ENCODE measurements at regions not wholly inside any gene's neighbourhood (a gene's known extent, or its start where the extent isn't known, plus 50 kb on each side); places are given as distances from the start of the nearest gene placed in this dataset.
"Not testable (repeated sequence)": the region's sequence is repeated elsewhere in the genome, so short reads cannot be mapped to it uniquely, and the experiment has no call there.

- FAIRE-seq (no peak), DNase-seq (ENCODE audit: insufficient read length, low spot score) (no peak)
These were observed 51.1 kb upstream of the ROPN1 start for GRCh38 chr3:124043023-124043422.

GRCh38 chr3:124044956-124045355 is 53.0 kb upstream of the ROPN1 start:
- no peak for FAIRE-seq

GRCh38 chr3:124048967-124049798 is 57.3 kb upstream of the ROPN1 start:
- no peak for FAIRE-seq

More at GRCh38 chr3:124044956-124045355, 53.0 kb upstream of the ROPN1 start:
- DNase-seq (ENCODE audit: insufficient read length, low spot score): no peak

GRCh38 chr3:124051636-124052035 is 59.7 kb upstream of the ROPN1 start:
- FAIRE-seq (no peak), DNase-seq (ENCODE audit: insufficient read length, low spot score) (no peak)

More at GRCh38 chr3:124048967-124049798, 57.3 kb upstream of the ROPN1 start:
- no peak for DNase-seq (ENCODE audit: insufficient read length, low spot score)

GRCh38 chr3:124053871-124054270 is 61.9 kb upstream of the ROPN1 start:
- FAIRE-seq: no peak
- DNase-seq (ENCODE audit: insufficient read length, low spot score): no peak

GRCh38 chr3:124056846-124057245 is 64.9 kb upstream of the ROPN1 start:
- no peak for FAIRE-seq
- no peak for DNase-seq (ENCODE audit: insufficient read length, low spot score)

GRCh38 chr3:124057420-124057819 is 65.5 kb upstream of the ROPN1 start:
- FAIRE-seq (no peak), DNase-seq (ENCODE audit: insufficient read length, low spot score) (no peak)

- no peak for DNase-seq (ENCODE audit: insufficient read length, low spot score)
- FAIRE-seq: no peak
These were observed 67.7 kb upstream of the ROPN1 start for GRCh38 chr3:124059580-124059979.

GRCh38 chr3:124063197-124063909 is 71.4 kb upstream of the ROPN1 start:
- FAIRE-seq (no peak), DNase-seq (ENCODE audit: insufficient read length, low spot score) (no peak)

GRCh38 chr3:124064050-124064449 is 72.1 kb upstream of the ROPN1 start:
- FAIRE-seq (no peak), DNase-seq (ENCODE audit: insufficient read length, low spot score) (no peak)

GRCh38 chr3:124066543-124066942 is 74.6 kb upstream of the ROPN1 start:
- FAIRE-seq; DNase-seq (ENCODE audit: insufficient read length, low spot score): not testable (repeated sequence)

- not testable (repeated sequence) for FAIRE-seq; DNase-seq (ENCODE audit: insufficient read length, low spot score)
These were observed 77.8 kb upstream of the ROPN1 start for GRCh38 chr3:124069706-124070105.

GRCh38 chr3:124075090-124075489 is 83.2 kb upstream of the ROPN1 start:
- DNase-seq (ENCODE audit: insufficient read length, low spot score); FAIRE-seq: not testable (repeated sequence)

GRCh38 chr3:124075753-124076152 is 83.8 kb upstream of the ROPN1 start:
- DNase-seq (ENCODE audit: insufficient read length, low spot score): no peak

GRCh38 chr3:124076235-124076634 is 84.3 kb upstream of the ROPN1 start:
- no peak for DNase-seq (ENCODE audit: insufficient read length, low spot score)
- FAIRE-seq: no peak

More at GRCh38 chr3:124075753-124076152, 83.8 kb upstream of the ROPN1 start:
- FAIRE-seq: no peak

GRCh38 chr3:124078953-124079911 is 87.3 kb upstream of the ROPN1 start:
- DNase-seq (ENCODE audit: insufficient read length, low spot score) (peak; percentile 41), FAIRE-seq (no peak)

- FAIRE-seq (no peak), DNase-seq (ENCODE audit: insufficient read length, low spot score) (no peak)
These were observed 88.0 kb upstream of the ROPN1 start for GRCh38 chr3:124079912-124080276.

- FAIRE-seq (no peak), DNase-seq (ENCODE audit: insufficient read length, low spot score) (no peak)
These were observed 90.4 kb upstream of the ROPN1 start for GRCh38 chr3:124082343-124082742.

- DNase-seq (ENCODE audit: insufficient read length, low spot score): no peak
- FAIRE-seq: no peak
These were observed 92.3 kb upstream of the ROPN1 start for GRCh38 chr3:124084022-124084881.

GRCh38 chr3:124088801-124089200 is 96.9 kb upstream of the ROPN1 start:
- DNase-seq (ENCODE audit: insufficient read length, low spot score) (no peak), FAIRE-seq (no peak)
